ENCODE measurements at regions not wholly inside any gene's neighbourhood (a gene's known extent, or its start where the extent isn't known, plus 50 kb on each side); places are given as distances from the start of the nearest gene placed in this dataset.
A peak's percentile ranks its signal among the peaks of the same experiment; 100 is the strongest.

DNA sequence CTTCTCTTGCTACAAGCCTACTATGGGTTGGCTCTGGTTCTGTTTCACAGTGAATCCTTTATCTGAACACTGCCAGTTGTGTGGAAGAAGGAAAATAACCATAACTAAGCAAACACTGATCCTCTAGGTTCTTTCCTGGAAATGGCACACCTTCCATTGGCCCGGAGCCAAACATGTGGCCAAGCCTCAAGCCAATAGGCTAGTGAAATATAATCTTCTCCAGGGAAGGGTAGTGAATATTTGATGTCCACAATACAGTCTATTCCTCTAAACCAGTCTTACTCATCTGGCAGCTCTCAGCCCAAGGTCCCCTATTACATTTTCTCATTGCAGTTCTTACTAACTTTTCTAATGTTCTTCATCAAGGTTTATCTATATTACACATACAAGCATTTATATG, 921.3 kb downstream of the TUSC7 start:
- DNase-seq (peak in 1 of 3 donors; percentile 22), ATAC-seq (no peak)
- intact Hi-C loops (cut with DNase I, micrococcal nuclease): no loop called here
- H3K9me3 ChIP-seq: no peaks in the 10 kb centered on the region
- no peaks in the 10 kb centered on the region for H3K36me3 ChIP-seq (ENCODE audit: low read depth)
- TF ChIP-seq, protein P1, sequence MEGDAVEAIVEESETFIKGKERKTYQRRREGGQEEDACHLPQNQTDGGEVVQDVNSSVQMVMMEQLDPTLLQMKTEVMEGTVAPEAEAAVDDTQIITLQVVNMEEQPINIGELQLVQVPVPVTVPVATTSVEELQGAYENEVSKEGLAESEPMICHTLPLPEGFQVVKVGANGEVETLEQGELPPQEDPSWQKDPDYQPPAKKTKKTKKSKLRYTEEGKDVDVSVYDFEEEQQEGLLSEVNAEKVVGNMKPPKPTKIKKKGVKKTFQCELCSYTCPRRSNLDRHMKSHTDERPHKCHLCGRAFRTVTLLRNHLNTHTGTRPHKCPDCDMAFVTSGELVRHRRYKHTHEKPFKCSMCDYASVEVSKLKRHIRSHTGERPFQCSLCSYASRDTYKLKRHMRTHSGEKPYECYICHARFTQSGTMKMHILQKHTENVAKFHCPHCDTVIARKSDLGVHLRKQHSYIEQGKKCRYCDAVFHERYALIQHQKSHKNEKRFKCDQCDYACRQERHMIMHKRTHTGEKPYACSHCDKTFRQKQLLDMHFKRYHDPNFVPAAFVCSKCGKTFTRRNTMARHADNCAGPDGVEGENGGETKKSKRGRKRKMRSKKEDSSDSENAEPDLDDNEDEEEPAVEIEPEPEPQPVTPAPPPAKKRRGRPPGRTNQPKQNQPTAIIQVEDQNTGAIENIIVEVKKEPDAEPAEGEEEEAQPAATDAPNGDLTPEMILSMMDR (IDR thresholded peaks at IDR 0.05): no peak
- H3K4me3 ChIP-seq: no peak overlapping the region
- H3K4me1 ChIP-seq (ENCODE audit: low read depth): peaks cover 3% of the 10 kb centered on the region

DNA sequence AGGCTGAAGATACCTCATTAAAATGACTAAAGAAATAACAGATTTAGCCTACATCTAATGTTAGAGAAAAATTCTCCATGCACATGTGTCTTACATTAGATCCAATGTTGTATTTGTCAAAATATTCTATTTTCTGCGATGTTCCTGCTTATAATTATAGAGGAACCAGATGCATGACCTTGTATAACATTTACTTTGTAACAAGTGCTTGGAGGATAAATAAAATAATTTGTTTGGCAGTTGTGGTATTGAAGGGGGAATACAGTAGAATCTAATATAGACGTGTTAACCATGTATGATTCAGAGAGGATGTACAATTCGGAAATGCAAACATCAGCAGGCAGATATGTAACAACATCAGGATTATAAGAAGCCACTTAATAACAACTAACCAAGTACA, 922.2 kb downstream of the TUSC7 start:
- ATAC-seq (no peak), DNase-seq (no peak)
- Histone ChIP-seq H3K36me3 (ENCODE audit: low read depth) (no peaks in the 10 kb centered on the region), H3K9me3 (no peaks in the 10 kb centered on the region), H3K4me3 (no peak overlapping the region), H3K4me1 (ENCODE audit: low read depth) (peaks cover 3% of the 10 kb centered on the region)
- intact Hi-C loops (cut with DNase I, micrococcal nuclease): no loop called here
- TF ChIP-seq, protein P1 (IDR thresholded peaks at IDR 0.05): no peak

DNA sequence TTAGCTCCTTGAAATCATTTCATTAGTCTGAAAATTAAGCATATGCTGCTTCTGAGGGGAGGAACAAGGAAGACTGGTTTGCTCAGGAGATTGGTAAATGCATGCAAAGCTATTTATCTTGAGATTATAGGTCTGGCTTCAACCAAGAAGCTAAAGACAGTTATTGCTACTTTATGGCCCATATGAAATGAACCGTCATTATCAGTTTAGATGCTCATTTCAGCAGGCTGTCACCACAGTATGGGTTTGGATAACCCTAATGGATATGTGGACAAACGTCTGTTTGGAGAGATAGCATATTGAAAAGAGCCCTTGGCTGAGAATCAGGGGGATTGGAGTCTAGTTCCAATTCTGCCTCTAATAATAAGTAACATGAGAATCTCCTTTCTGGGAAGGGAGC, 922.6 kb downstream of the TUSC7 start:
- Histone ChIP-seq H3K9me3 (no peaks in the 10 kb centered on the region), H3K4me3 (no peak overlapping the region), H3K4me1 (ENCODE audit: low read depth) (peaks cover 3% of the 10 kb centered on the region), H3K36me3 (ENCODE audit: low read depth) (no peaks in the 10 kb centered on the region)
- TF ChIP-seq, protein P1 (IDR thresholded peaks at IDR 0.05): no peak
- intact Hi-C loops (cut with DNase I, micrococcal nuclease): no loop called here
- ATAC-seq (no peak), DNase-seq (no peak)

DNA sequence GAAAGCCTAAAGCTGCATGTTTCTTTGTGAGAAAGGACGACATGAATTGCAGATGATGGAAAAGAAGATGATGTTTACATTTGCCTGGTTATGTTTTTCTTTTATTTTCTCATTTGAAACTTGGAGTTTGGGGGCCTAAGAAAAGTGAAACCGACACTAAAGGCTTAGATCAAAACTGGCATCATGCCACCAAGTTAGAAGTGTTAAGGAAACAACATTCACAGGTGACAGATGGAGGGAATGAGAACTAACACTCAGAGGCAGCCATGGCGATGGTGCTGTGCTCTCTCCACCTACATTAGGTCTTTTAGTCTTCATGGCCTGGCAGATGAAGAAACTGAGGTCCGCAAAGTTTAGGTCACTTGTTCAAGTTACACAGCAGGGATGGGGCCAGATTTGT, 923.6 kb downstream of the TUSC7 start:
- no peak for ATAC-seq
- no peaks in the 10 kb centered on the region for H3K36me3 ChIP-seq (ENCODE audit: low read depth)
- intact Hi-C loops (cut with DNase I, micrococcal nuclease): no loop called here
- no peak for DNase-seq
- TF ChIP-seq, protein P1 (IDR thresholded peaks at IDR 0.05): no peak
- no peak overlapping the region for H3K4me3 ChIP-seq
- peaks cover 3% of the 10 kb centered on the region for H3K4me1 ChIP-seq (ENCODE audit: low read depth)
- H3K9me3 ChIP-seq: no peaks in the 10 kb centered on the region

DNA sequence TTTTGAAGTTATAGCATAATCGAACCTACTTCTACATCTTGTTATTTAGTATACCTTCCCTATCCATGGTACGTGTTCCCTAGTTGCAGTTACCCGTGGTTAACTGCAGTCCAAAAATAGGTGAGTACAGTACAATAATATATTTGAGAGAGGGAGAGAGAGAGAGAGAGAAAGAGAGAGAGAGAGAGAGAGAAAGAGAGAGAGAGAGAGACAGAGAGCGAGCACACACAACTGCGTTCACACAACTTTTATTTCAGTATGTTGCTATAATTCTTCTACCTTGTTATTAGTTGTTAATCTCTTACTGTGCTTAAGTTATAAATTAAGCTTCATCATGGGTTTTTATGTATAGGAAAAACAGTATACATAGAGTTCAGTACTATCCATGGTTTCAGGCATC, 928.1 kb downstream of the TUSC7 start:
- intact Hi-C loops (cut with DNase I, micrococcal nuclease): no loop called here
- Histone ChIP-seq H3K36me3 (ENCODE audit: low read depth) (no peaks in the 10 kb centered on the region), H3K4me3 (no peak overlapping the region), H3K4me1 (ENCODE audit: low read depth) (no peaks in the 10 kb centered on the region), H3K9me3 (no peaks in the 10 kb centered on the region)
- no peak for ATAC-seq
- no peak for DNase-seq
- TF ChIP-seq, protein P1 (IDR thresholded peaks at IDR 0.05): no peak

DNA sequence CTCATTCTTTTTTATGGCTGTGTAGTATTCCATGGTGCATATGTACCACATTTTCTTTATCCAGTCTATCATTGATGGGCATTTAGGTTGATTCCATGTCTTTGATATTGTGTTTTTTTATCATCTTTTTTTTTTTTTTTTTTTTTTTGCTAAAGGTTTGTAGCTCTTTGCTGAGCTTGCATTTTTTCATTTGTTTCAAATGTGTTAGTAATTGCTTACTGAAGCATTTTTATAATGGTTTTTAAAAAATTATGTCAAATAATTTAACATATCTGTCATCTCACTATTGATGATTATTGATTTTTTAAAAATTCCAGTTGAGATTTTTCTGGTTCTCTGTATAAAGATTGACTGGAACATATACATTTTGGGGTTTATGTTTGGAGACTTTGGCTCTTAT, 934.6 kb downstream of the TUSC7 start:
- no peak for ATAC-seq
- intact Hi-C loops (cut with DNase I, micrococcal nuclease): no loop called here
- DNase-seq: no peak
- H3K9me3 ChIP-seq: no peaks in the 10 kb centered on the region
- H3K4me1 ChIP-seq (ENCODE audit: low read depth): no peaks in the 10 kb centered on the region
- H3K4me3 ChIP-seq: no peak overlapping the region
- H3K36me3 ChIP-seq (ENCODE audit: low read depth): no peaks in the 10 kb centered on the region
- TF ChIP-seq, protein P1 (IDR thresholded peaks at IDR 0.05): no peak
